ENCODE measurements at regions not wholly inside any gene's neighbourhood (a gene's known extent, or its start where the extent isn't known, plus 50 kb on each side); places are given as distances from the start of the nearest gene placed in this dataset.

GRCh38 chr3:187950671-187951070 lies 203.3 kb upstream of the LPP start:
- no peak for DNase-seq (ENCODE audit: low read depth)

- no peak for DNase-seq (ENCODE audit: low read depth)
Observed at GRCh38 chr3:187951452-187952190, 202.3 kb upstream of the LPP start.

GRCh38 chr3:187952849-187953248 lies 201.1 kb upstream of the LPP start:
- no peak for DNase-seq (ENCODE audit: low read depth)

- DNase-seq (ENCODE audit: low read depth) = no peak
Observed at GRCh38 chr3:187954516-187954872, 199.5 kb upstream of the LPP start.

GRCh38 chr3:187954873-187955586 lies 198.9 kb upstream of the LPP start:
- DNase-seq (ENCODE audit: low read depth) = peak; percentile 40

- no peak for DNase-seq (ENCODE audit: low read depth)
Observed at GRCh38 chr3:187955587-187955952, 198.4 kb upstream of the LPP start.

GRCh38 chr3:187957165-187957581 lies 196.8 kb upstream of the LPP start:
- peak; percentile 76 for DNase-seq (ENCODE audit: low read depth)

- DNase-seq (ENCODE audit: low read depth) = peak; percentile 81
Observed at GRCh38 chr3:187957582-187957981, 196.4 kb upstream of the LPP start.

GRCh38 chr3:187958432-187959003 lies 195.4 kb upstream of the LPP start:
- DNase-seq (ENCODE audit: low read depth) = no peak

GRCh38 chr3:187960820-187961219 lies 193.1 kb upstream of the LPP start:
- DNase-seq (ENCODE audit: low read depth) = no peak

GRCh38 chr3:187961366-187961765 lies 192.6 kb upstream of the LPP start:
- DNase-seq (ENCODE audit: low read depth) = no peak

GRCh38 chr3:187963003-187963676 lies 190.8 kb upstream of the LPP start:
- DNase-seq (ENCODE audit: low read depth) = no peak

- DNase-seq (ENCODE audit: low read depth) = peak; percentile 57
Observed at GRCh38 chr3:187963677-187964385, 190.1 kb upstream of the LPP start.

- DNase-seq (ENCODE audit: low read depth) = no peak
Observed at GRCh38 chr3:187964760-187965159, 189.2 kb upstream of the LPP start.

GRCh38 chr3:187966096-187966495 lies 187.9 kb upstream of the LPP start:
- no peak for DNase-seq (ENCODE audit: low read depth)

- peak; percentile 43 for DNase-seq (ENCODE audit: low read depth)
Observed at GRCh38 chr3:187966636-187967406, 187.1 kb upstream of the LPP start.

- DNase-seq (ENCODE audit: low read depth) = no peak
Observed at GRCh38 chr3:187967993-187968392, 186.0 kb upstream of the LPP start.

- DNase-seq (ENCODE audit: low read depth) = no peak
Observed at GRCh38 chr3:187968883-187969580, 184.9 kb upstream of the LPP start.

- DNase-seq (ENCODE audit: low read depth) = no peak
Observed at GRCh38 chr3:187969581-187969950, 184.4 kb upstream of the LPP start.

- DNase-seq (ENCODE audit: low read depth) = no peak
Observed at GRCh38 chr3:187970106-187970505, 183.9 kb upstream of the LPP start.
